OCI-LY3 (cell line): ENCODE measurements at regions not wholly inside any gene's neighbourhood (a gene's known extent, or its start where the extent isn't known, plus 50 kb on each side); places are given as distances from the start of the nearest gene placed in this dataset.

Experiments
- H2AFZ ChIP-seq: fragments of 200-600, 300-600 bp; shearing (Covaris generic); 2 replicates; pipeline ENCODE4 v1.6.0; 2014; ENCODE audit warnings: antibody characterized with exemption, low read depth, low read length
- H3K27ac ChIP-seq: fragments of 200-600, 300-600 bp; sonication (generic); 2 replicates; pipeline ENCODE4 v1.5.1; 2014; ENCODE audit warnings: mild to moderate bottlenecking, low read length, moderate library complexity, mixed read lengths
- H3K27me3 ChIP-seq: fragments of 200-600, 300-600 bp; sonication (generic); 2 replicates; pipeline ENCODE4 v1.6.1; 2014; ENCODE audit warnings: low read depth, low read length, mixed read lengths
- H3K36me3 ChIP-seq: fragments of 200-600, 300-600 bp; sonication (generic); replicated peaks from 2 replicates; pipeline ENCODE3; 2014; ENCODE audit warnings: low read depth, low read length, mixed read lengths
- H3K4me1 ChIP-seq: fragments of 300-600, 200-600 bp; sonication (generic); 2 replicates; pipeline ENCODE4 v1.6.1; 2014; ENCODE audit warnings: low read length, mixed read lengths
- H3K4me2 ChIP-seq: fragments of 200-600, 300-600 bp; sonication (generic); 2 replicates; pipeline ENCODE4 v1.6.1; 2014; ENCODE audit warnings: low read length, mixed read lengths
- H3K4me3 ChIP-seq: fragments of 300-600, 200-600 bp; sonication (generic); 2 replicates; pipeline ENCODE4 v1.5.1; 2014; ENCODE audit warnings: antibody characterized with exemption, mild to moderate bottlenecking, low read length, moderate library complexity
- H3K79me2 ChIP-seq: fragments of 300-600, 200-600 bp; shearing (Covaris generic); 2 replicates; pipeline ENCODE4 v1.6.1; 2014; ENCODE audit warnings: mild to moderate bottlenecking, low read length, mixed read lengths
- H3K9ac ChIP-seq: fragments of 300-600, 200-600 bp; shearing (Covaris generic); 2 replicates; pipeline ENCODE4 v1.6.0; 2014; ENCODE audit warnings: mild to moderate bottlenecking, low read length, moderate library complexity
- H3K9me3 ChIP-seq: fragments of 200-600, 300-600 bp; shearing (Covaris generic); 2 replicates; pipeline ENCODE4 v1.6.1; 2014; ENCODE audit warnings: low read length, mixed read lengths; ENCODE audit not compliant: insufficient read depth
- H4K20me1 ChIP-seq: fragments of 200-600, 300-600 bp; sonication (generic); 2 replicates; pipeline ENCODE4 v1.6.1; 2016; ENCODE audit warnings: low read length, mixed read lengths; ENCODE audit not compliant: insufficient read depth
- CTCF ChIP-seq: fragments of 200-600, 300-600 bp; sonication (generic); IDR thresholded peaks from 2 replicates; pipeline ENCODE4 v1.5.1; 2014; ENCODE audit warnings: antibody characterized with exemption, low read length, low read depth
- EZH2phosphoT487 ChIP-seq: fragments of 200-600 bp; shearing (Covaris generic); IDR thresholded peaks from 2 replicates; pipeline ENCODE4 v1.6.1; 2018; ENCODE audit warnings: antibody characterized with exemption, mixed run types, low read depth

GRCh38 chr5:169494941-169495548, 88.5 kb upstream of the SPDL1 start:
- H2AFZ ChIP-seq = no peak overlapping the region
- no peaks in the 10 kb centered on the region for H4K20me1 ChIP-seq
- 0 out of 2 replicates have a peak, but pooled peaks cover 15% of the 10 kb centered on the region for H3K27me3 ChIP-seq
- no peaks in the 10 kb centered on the region for H3K36me3 ChIP-seq
- no peak overlapping the region for H3K4me3 ChIP-seq
- H3K9ac ChIP-seq = no peak overlapping the region
- H3K4me1 ChIP-seq = no peaks in the 10 kb centered on the region
- H3K9me3 ChIP-seq = no peaks in the 10 kb centered on the region
- no peak overlapping the region for H3K4me2 ChIP-seq
- TF ChIP-seq CTCF = no peak
- TF ChIP-seq EZH2phosphoT487 = no peak
- no peak overlapping the region for H3K27ac ChIP-seq
- no peaks in the 10 kb centered on the region for H3K79me2 ChIP-seq

GRCh38 chr5:169494383-169494935, 89.1 kb upstream of the SPDL1 start:
- 0 out of 2 replicates have a peak, but pooled peaks cover 18% of the 10 kb centered on the region for H3K27me3 ChIP-seq
- H3K27ac ChIP-seq = no peak overlapping the region
- H4K20me1 ChIP-seq = no peaks in the 10 kb centered on the region

GRCh38 chr5:169474226-169474625, 109.3 kb upstream of the SPDL1 start:
- Histone ChIP-seq H3K79me2 (no peaks in the 10 kb centered on the region), H4K20me1 (no peaks in the 10 kb centered on the region), H3K27ac (no peak overlapping the region), H3K4me2 (no peak overlapping the region), H3K9me3 (no peaks in the 10 kb centered on the region), H3K4me3 (no peak overlapping the region), H3K4me1 (no peaks in the 10 kb centered on the region), H3K27me3 (peaks cover 37% of the 10 kb centered on the region), H3K36me3 (no peaks in the 10 kb centered on the region), H3K9ac (no peak overlapping the region), H2AFZ (no peak overlapping the region)
- TF ChIP-seq CTCF (0 out of 2 replicates have a peak, but pooled peaks have one; percentile 8), EZH2phosphoT487 (no peak)

More at GRCh38 chr5:169494383-169494935, 89.1 kb upstream of the SPDL1 start:
- Histone ChIP-seq H3K79me2 (no peaks in the 10 kb centered on the region), H3K9me3 (no peaks in the 10 kb centered on the region), H3K36me3 (no peaks in the 10 kb centered on the region), H3K4me2 (no peak overlapping the region), H3K4me1 (no peaks in the 10 kb centered on the region), H2AFZ (no peak overlapping the region), H3K4me3 (no peak overlapping the region), H3K9ac (no peak overlapping the region)
- TF ChIP-seq EZH2phosphoT487 = no peak
- TF ChIP-seq CTCF = no peak

- Histone ChIP-seq H3K36me3 (no peaks in the 10 kb centered on the region), H3K27me3 (peaks cover 45% of the 10 kb centered on the region), H3K4me3 (no peak overlapping the region), H3K4me2 (no peak overlapping the region), H3K27ac (no peak overlapping the region), H4K20me1 (no peaks in the 10 kb centered on the region), H3K79me2 (no peaks in the 10 kb centered on the region), H3K4me1 (no peaks in the 10 kb centered on the region), H3K9ac (no peak overlapping the region), H3K9me3 (no peaks in the 10 kb centered on the region), H2AFZ (no peak overlapping the region)
- TF ChIP-seq EZH2phosphoT487 (no peak), CTCF (no peak)
Observed at GRCh38 chr5:169472544-169472943, 111.0 kb upstream of the SPDL1 start.
